Erythroblast (primary cell): ENCODE measurements at regions not wholly inside any gene's neighbourhood (a gene's known extent, or its start where the extent isn't known, plus 50 kb on each side); places are given as distances from the start of the nearest gene placed in this dataset.

Experiments
- GATA1 ChIP-seq: IDR thresholded peaks from 2 replicates; pipeline ENCODE4 v1.6.1; 2011; ENCODE audit warnings: low read depth, mild to moderate bottlenecking, control low read depth, low read length, moderate library complexity
- POLR2A ChIP-seq: IDR thresholded peaks from 2 replicates; pipeline ENCODE4 v1.6.1; 2011; ENCODE audit warnings: mild to moderate bottlenecking, low read length

DNA sequence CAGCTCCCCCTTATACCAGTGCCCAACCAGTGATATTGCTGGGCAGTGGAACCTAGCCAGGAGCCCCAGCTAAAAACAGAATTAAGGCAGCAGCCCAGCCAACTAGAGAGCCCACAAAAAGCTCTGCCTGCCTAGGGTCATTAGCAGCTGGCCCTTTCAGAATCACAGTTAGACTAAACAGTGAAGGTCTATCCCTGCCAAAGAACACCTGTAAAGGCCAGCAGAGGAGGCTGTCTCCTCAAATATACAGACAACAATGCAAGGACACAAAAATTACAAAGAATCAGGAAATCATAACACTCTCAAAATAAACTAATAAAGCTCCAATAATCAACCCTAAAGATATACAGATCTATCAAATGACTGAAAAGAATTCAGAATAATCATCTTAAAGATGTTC is 77.8 kb upstream of the HTR1E start:
- TF ChIP-seq POLR2A (no peak), GATA1 (no peak)
